Adrenal gland (tissue), 9 donors: ENCODE measurements at regions not wholly inside any gene's neighbourhood (a gene's known extent, or its start where the extent isn't known, plus 50 kb on each side); places are given as distances from the start of the nearest gene placed in this dataset.

Experiments
- DNase-seq, 7 donors: peaks; one replicate each; pipeline ENCODE4 v3.0.0-alpha.2; 2019 to 2020
- H3K27ac ChIP-seq, 5 donors: fragments of 200-600 bp; sonication (generic) in 4 of 5; 1 replicate in 3 of 5; 2 replicates in 2 of 5; pipeline versions ENCODE4 v1.5.1 to v1.8.0; 2016 to 2020; ENCODE audit warnings: mild to moderate bottlenecking in 1 of 5
- H3K27me3 ChIP-seq: fragments of 200-600 bp; 2 replicates; pipeline ENCODE4 v1.8.0; 2021
- H3K36me3 ChIP-seq, 2 donors: fragments of 200-600 bp; replicated peaks in 1 of 2; 1 replicate in 1 of 2; 2 replicates in 1 of 2; pipeline versions ENCODE4 v1.5.1 to v1.8.0; 2018 to 2022
- H3K4me1 ChIP-seq, 2 donors: fragments of 200-600 bp; replicated peaks in 1 of 2; 1 replicate in 1 of 2; 2 replicates in 1 of 2; pipeline versions ENCODE4 v1.5.1 to v1.8.0; 2018 to 2021
- H3K4me3 ChIP-seq, 4 donors: fragments of 200-600 bp; sonication (generic) in 3 of 4; one replicate each; pipeline ENCODE4 v1.5.1; 2016 to 2018
- H3K9me3 ChIP-seq, 3 donors: fragments of 200-600 bp; sonication (generic) in 1 of 3; replicated peaks in 1 of 3; 1 replicate in 2 of 3; 2 replicates in 1 of 3; pipeline versions ENCODE4 v1.5.1 to v1.8.0; 2016 to 2021
- CTCF ChIP-seq, 6 experiments: fragments of 450-650 bp in 4 of 6; fragments of 200-600 bp in 2 of 6; sonication (generic) in 1 of 6; IDR thresholded peaks; 1 replicate in 5 of 6; 2 replicates in 1 of 6; pipeline versions ENCODE4 v1.5.1 to v1.8.0; 2016 to 2021; ENCODE audit warnings: antibody characterized with exemption in 6 of 6, mild to moderate bottlenecking in 2 of 6, moderate library complexity in 1 of 6
- POLR2A ChIP-seq, 2 donors: fragments of 450-650 bp; IDR thresholded peaks; one replicate each; pipeline ENCODE4 v1.6.1; 2017; ENCODE audit warnings: antibody characterized with exemption in 2 of 2, mild to moderate bottlenecking in 2 of 2, moderate library complexity in 1 of 2
- WGBS, 4 donors: extraction: QIAGEN DNeasy Blood & Tissue Kit in 2 of 4; methylation state at CpG; one replicate each; pipeline versions ENCODE4 v1.1.5 to v1.1.7; 2013 to 2017; 5-methylcytosine and 5-hydroxymethylcytosine counted together
- intact Hi-C, 2 donors: fragments of 100-400 bp; cut with DNase I; formaldehyde crosslinking; loops; one replicate each; pipeline versions ENCODE4 v1.14.1 to v1.15.0; 2022 to 2023
- donor health status: healthy with polysubstance abuse.
- donor health status: Bipolar disorder and iron deficiency.
- donor health status: DM: yes; HTN: yes; CAD: no.
- donor health status: DM: no; HTN: no; CAD: no.
- donor health status: DM: no; HTN: no; CAD: no.

- no peak for DNase-seq
- H3K27me3 ChIP-seq, result peaks cover 8% of the 10 kb centered on the region
- TF ChIP-seq CTCF (IDR thresholded peaks at IDR 0.05), result no peak
- no peak for TF ChIP-seq POLR2A (IDR thresholded peaks at IDR 0.05)
These were observed 73.5 kb downstream of the RASSF10 start for GRCh38 chr11:13082588-13082987.

GRCh38 chr11:13090228-13090708, 81.2 kb downstream of the RASSF10 start:
- no peak for DNase-seq
- no peak for TF ChIP-seq CTCF (IDR thresholded peaks at IDR 0.05)
- no peak for TF ChIP-seq POLR2A (IDR thresholded peaks at IDR 0.05)
- no peaks in the 10 kb centered on the region for H3K27me3 ChIP-seq
- H3K4me1 ChIP-seq, result no peaks in the 10 kb centered on the region
- no peaks in the 10 kb centered on the region for H3K9me3 ChIP-seq
- no peak overlapping the region for H3K27ac ChIP-seq
- 48 to 80% (median 69%) methylated on average over 2 of the region's 2 CpGs for WGBS, 4 donors
- H3K4me3 ChIP-seq, result no peak overlapping the region
- no peaks in the 10 kb centered on the region for H3K36me3 ChIP-seq
- intact Hi-C loops, result no loop called here

More at GRCh38 chr11:13082588-13082987, 73.5 kb downstream of the RASSF10 start:
- no peak overlapping the region for H3K27ac ChIP-seq
- H3K4me3 ChIP-seq, result no peak overlapping the region
- WGBS, 4 donors, result 50 to 81% (median 72%) methylated on average over 1 of the region's 1 CpG
- H3K4me1 ChIP-seq, result no peaks in the 10 kb centered on the region
- no peaks in the 10 kb centered on the region for H3K36me3 ChIP-seq
- intact Hi-C loops, result no loop called here
- no peaks in the 10 kb centered on the region for H3K9me3 ChIP-seq

DNA sequence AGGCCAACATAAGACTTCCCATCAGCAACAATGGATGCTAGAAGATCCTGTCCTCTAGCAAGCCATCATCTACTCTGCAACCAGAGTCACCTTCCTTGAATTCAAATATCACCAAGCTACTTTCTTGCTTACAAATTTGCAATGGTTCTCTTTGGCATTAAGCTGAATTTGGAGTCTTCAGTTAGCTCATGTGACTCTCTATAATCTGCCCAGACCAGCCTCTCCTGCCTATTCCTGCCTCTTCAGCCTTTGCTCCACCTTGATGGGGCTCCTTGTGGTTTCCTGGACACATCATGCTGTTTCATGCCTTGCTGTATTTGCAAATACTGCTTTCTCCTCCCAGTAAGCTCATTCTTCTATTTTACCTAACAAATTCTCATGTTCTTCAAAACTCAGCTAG, 82.3 kb downstream of the RASSF10 start:
- H3K9me3 ChIP-seq, result no peaks in the 10 kb centered on the region

DNA sequence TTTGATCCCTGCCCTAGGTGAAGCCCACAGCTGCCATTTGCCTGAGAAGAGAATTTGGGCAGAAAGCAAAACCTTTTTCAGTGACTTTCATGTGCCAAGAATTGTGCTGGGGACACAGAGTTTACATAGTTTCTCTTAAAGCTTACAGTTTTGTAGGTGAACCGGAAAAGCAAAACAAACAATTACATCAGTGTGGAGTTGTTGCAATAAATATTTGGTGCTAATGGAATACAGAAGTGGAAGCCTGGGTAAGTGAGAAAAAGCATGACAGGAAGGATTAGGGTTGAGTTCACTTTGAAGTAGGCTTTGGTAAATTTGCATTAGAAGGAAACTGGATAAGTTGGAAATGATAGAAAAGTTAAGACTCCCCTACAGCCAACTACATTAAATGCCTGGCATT, 82.7 kb downstream of the RASSF10 start:
- Histone ChIP-seq H3K36me3 (no peaks in the 10 kb centered on the region), H3K4me3 (no peak overlapping the region), H3K27ac (no peak overlapping the region), H3K9me3 (no peaks in the 10 kb centered on the region), H3K27me3 (no peaks in the 10 kb centered on the region), H3K4me1 (no peaks in the 10 kb centered on the region)
- no peak for TF ChIP-seq POLR2A (IDR thresholded peaks at IDR 0.05)
- TF ChIP-seq CTCF (IDR thresholded peaks at IDR 0.05), result no peak
- no peak for DNase-seq
- 71 to 84% (median 76%) methylated on average over 1 of the region's 1 CpG for WGBS, 4 donors
- intact Hi-C loops, result no loop called here

More for the DNA sequence above, 82.3 kb downstream of the RASSF10 start:
- H3K36me3 ChIP-seq, result no peaks in the 10 kb centered on the region
- no peak for TF ChIP-seq CTCF (IDR thresholded peaks at IDR 0.05)
- no peak for TF ChIP-seq POLR2A (IDR thresholded peaks at IDR 0.05)
- H3K27ac ChIP-seq, result no peak overlapping the region
- H3K4me1 ChIP-seq, result no peaks in the 10 kb centered on the region
- no peak for DNase-seq
- no peak overlapping the region for H3K4me3 ChIP-seq
- no peaks in the 10 kb centered on the region for H3K27me3 ChIP-seq
- intact Hi-C loops, result no loop called here
